GM18909 (cell line): ENCODE measurements at regions not wholly inside any gene's neighbourhood (a gene's known extent, or its start where the extent isn't known, plus 50 kb on each side); places are given as distances from the start of the nearest gene placed in this dataset.

Experiments used
- ATAC-seq: cut with Tn5 transposase; IDR thresholded peaks from one replicate; pipeline ENCODE4 v1.9.1; 2021; ENCODE audit warnings: mild to moderate bottlenecking; ENCODE audit not compliant: unreplicated experiment, poor library complexity

DNA sequence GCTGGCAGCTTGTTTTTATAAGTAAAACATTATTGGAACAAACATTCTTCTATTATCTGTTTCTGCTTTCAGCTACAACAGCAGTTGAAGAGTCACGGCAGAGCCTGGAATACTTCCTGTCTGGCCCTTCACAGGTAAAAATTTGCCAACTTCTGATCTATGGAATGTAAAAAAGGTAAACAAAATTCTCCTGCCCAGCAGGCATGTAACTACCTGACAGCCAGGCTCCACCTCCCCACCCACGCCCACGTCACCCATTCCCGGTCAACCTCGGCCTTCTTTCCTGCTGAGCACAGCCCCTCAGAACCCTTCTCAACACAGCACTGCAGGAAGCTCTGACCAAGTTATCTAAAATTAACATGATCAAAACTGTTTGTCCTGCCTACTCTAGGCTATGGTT lies 166.0 kb downstream of the DLL1 start:
- ATAC-seq = no peak

DNA sequence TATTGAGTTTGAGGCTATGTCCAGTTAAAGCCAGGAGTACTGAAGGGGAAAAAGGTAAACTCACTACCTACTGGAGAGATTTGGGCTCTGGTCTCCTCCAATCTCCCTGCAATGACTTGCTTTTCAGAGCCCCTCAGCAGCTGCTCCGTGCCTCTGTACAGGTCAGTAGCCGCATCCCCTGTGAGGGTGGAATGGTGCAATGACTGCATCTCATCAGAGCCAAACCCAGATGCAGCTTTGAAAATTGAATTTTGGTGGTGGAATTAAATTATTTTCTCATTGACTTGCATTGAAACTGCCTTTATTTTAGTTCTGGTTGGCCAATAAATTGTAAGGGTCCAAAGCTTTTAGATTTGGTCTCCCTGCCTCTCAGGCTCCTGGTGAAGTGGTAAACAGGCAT lies 166.7 kb downstream of the DLL1 start:
- ATAC-seq = no peak

DNA sequence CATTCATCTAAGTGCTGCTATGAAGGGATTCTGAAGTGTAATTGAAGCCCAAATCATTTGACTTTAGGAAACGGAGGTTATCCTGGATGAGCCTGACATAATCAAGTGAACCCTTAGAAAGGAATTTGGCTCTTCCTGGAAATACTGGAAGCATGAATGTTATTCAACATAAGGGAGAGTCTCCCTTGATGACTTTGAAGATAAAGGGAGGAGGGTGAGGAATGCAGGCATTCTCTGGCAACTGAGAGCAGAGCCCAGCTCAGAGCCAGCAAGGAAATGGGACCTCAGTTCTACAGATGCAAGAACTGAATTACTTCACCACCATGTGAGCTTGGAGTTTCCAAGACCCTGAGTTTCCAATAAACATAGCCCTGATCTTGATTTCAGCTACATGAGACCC lies 168.2 kb downstream of the DLL1 start:
- ATAC-seq = no peak

DNA sequence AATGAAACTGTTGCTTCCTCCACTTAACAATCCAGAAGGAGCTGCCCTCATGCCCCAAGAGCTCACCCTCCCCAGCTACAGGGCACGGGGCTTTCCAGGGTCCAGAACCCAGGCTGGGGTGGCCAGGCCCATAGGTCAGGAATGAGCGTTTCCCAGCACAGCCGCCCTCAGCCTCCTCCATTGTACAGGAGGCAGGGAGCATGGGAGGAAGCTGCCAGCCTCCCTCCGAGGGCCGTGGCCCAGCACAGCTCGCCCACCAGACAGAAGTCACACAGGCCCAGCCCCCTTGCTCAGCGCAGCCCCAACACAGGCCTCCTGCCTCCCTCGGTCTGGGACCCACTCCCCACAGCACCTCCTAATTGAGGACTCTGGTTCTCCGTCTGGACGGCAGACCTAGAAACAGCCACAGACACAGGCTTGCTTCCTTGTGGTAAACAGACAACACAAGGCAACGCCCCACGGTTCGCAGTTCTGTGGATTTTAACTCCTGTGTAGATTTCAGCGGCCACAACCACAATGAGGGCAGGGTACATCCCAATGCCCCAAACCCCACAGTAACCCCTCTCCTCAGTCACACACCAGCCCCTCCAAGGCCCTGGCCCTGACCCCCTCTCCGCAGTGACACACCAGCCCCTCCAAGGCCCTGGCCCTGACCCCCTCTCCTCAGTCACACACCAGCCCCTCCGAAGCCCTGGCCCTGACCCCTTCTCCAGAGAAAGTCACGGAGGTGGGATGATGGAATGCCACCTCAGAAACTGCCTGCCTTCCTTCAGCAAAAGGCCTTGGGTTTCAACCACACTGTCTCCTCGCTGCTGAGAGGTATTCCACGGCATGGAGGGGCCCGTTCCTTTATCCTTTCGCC lies 173.5 kb downstream of the DLL1 start:
- no peak for ATAC-seq

DNA sequence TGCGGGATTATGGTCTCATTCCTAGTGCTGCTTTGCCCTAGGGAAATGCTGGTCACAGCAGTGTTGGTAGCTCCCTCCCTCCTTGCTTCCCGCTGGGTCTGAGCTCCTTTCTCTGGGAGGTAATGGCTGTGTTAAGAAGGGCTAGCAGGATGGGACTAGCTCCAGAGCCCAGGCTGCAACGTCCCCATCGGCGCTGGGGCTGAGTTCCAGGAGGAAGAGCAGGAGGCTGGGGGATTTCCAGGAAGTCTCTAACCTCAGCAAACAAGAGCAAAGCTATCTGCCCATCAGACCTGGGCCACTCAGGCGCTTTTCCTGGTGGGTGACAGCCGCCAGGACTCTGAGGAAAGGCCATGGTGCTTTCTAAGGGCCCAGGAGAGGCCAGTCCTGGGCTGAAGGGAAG lies 174.2 kb downstream of the DLL1 start:
- no peak for ATAC-seq

DNA sequence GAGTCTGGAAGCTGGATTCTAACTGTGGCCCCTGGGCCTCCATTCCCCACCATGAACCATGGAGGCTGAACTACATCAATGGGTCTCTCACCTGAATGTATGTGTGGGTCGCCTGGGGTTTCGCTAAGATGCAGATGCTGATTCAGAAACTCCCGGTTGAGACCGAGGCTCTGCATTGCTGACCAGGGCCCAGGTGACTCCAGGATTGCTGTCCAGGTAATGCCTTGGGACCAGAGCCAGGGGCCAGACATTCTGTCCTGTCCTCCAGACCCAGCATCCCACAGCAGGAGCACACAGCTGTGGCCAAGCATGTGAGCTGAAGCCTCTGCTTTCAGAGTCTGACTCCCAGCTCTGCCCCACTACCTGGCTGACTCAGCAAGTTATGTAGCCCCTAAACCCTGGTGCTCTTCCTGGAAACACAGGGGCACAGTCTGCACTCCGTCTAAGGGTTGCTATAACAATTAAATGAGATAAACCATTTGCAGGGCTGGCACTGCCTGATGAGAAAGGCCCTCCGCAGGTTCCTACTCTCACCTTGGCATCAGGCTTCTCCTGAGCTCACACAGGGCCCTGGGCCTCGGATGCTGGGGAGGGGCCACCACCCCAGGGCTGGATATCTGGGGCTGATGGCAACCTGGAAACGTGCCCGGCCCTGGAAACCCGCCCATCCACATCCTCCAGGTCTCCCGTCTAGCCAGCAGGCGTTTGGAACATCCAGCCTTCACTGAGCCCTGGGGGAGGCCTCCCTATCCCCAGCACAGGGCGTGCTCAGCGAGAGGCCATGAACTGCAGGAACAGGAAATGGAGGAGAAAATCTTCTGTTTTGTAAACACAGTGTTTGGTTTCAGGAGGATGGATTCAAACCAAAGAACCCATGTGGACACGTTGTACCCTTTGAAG lies 175.7 kb downstream of the DLL1 start:
- ATAC-seq = no peak

DNA sequence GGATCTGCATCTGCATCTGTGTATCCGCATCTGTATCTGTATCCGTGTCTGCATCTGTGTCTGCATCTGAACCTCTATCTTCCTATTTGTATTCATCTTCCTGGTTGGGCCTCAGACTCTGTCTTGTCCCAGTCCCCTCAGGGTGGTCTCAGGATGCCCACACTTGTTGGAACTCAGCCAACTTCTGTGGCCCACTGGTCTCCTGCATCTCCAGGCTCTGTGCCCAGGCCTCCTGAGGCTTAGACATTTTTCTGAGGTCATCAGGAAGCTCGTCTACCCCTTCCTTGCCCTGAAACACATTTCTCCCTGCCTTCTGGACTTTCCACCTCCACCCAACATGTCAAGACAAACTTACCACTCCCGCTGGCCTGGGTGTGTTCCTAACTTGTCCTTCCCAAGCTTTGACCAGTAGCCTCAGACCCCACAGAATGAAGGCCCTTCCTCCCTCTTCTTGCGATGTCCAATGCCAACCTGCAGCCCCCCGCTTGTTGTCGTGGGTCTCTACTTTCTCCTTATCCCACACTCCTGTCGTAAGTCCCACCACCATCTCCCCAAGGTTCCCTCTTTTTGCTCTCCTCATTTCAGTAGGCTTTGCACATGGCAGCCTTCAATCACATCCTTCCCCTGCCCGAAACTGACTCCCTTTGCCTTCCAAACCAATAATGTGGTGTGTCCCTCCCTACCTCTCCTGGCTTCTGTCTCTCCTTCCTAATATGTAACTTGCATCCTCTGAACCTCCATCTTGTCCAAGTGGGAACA lies 176.5 kb downstream of the DLL1 start:
- ATAC-seq = no peak

DNA sequence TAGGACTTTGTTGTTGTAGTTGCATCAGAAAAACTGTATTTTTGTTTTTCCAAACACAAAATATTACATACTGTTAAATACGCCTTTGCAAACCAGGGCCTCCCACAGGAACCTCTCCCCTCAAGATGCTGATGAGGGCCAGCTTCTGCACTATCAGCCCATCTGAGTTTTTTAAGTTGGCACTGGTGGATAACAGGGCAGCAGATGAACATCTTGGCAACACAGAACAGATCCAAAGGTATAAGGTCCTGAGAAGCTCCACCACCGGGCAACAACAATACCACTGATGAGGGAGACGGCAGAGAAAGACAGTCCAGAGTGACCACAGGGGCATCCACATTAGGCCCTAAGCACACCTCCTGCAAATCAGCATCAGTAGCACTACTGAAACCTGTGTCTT lies 177.7 kb downstream of the DLL1 start:
- no peak for ATAC-seq

DNA sequence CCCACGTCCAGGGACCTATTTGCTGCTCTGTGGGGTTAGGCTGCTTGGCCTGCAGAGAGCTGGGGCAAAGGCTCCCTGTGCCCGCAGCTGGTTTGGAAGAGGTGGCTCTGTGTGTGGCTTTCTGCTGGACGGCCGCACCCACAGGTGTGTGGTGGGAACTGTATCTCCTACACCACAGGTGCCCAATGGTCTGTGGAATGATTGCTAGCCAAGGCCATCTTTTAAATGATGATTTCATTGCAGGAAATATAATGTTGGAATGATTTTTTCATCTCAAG lies 178.4 kb downstream of the DLL1 start:
- no peak for ATAC-seq

DNA sequence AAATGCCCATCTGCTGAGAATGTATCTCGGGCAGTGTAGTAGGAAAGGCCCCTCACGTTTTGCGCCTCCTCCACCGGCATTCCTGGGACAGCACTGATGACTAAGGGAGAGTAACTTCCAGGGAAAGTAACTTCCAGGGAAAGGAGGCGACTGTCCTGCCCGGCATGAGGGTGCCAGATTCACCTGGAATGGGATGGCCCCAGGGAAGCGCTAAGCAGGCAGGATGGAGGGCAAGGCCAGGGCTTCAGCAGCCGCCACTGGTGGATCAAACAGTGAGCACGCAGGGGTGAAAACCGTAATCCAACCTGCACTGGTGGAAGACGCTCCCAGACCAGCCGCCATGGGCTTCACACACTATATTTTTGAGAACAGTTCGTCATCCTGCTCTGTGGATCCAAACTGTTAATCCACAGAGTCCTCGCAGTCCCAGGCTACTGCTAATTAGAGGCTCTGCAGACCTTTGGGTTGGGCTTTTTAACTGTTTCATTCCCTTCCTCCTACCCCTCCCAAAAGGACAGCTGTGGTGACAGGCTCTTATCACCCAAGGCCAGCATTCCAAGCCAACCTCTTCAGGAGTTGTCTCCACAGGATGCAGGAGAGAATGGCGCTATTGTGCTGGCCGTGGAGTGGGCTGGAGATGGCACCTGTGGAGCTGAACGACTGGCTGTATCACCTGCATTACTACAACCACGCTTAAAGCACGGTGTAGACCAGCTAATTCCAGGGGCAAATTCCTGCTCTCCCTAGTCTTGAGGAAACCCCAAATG lies 178.9 kb downstream of the DLL1 start:
- no peak for ATAC-seq

DNA sequence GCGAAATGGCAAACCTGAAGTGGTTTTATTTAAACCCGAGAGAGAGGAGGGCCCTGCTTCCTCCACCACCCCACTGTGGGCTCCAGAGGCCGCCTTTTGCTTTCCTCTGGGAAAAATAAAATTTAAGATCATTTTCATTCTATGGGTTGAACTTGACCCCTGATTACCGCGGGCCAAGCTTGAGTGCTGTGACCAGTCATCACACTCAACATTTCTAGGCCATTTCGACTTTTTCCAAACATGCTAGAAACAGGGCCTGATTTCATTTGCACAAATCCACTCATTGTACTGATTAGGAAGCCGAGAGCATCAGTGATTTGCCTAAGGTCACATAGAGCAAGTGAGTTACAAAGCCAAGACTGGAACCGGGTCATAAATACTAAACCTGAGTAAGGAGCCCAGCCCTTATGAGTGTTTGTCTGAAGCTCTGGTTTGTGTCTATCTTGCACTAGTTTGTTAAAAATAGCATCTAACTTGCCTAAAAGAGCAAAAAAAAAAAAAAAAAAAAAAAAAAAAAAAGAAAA lies 179.7 kb downstream of the DLL1 start:
- no peak for ATAC-seq

DNA sequence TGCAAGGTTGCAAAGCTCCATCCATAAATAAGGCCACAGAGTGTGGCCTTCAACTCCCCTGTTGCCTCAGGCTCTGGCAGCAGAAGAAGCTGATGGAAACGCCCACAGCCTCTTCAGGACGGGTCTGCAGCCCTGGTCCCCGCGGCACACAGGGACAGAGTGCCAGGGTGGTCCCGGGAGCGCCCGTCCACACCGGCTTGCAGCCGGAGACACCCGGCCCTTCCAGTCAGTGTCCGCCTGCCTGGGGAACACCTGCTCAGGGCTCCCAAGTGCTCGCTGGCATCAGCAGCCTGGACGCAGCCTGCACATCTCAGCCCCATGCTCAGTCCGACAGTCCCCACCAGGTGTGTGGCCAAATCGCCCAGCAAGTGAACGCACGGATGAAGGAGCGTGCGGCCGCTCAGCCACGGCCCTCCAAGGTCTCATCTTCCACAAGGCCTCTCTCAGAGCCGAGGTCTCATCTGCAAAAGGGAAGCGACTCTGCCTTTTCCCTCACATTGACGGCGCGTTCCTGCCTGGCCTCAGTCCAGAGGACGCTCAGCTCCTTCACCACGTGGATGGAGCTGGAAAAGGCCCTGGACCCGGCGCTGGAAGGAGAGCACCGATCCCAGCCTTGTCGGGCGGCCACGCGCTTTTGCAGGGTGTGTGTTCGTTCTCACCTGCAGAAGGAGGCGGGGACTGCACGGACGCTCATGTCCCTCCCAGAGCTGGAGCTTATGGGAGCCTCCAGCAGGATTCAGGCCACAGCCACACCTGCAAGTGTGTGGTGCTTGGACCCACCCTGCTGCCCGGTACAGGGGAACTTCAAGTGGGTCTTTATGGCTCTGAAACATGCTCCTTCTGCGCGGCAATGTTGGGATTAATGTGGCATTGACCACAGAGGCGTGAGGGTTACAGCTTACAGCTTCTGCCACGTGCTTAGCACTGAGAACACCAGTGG lies 180.4 kb downstream of the DLL1 start:
- no peak for ATAC-seq

DNA sequence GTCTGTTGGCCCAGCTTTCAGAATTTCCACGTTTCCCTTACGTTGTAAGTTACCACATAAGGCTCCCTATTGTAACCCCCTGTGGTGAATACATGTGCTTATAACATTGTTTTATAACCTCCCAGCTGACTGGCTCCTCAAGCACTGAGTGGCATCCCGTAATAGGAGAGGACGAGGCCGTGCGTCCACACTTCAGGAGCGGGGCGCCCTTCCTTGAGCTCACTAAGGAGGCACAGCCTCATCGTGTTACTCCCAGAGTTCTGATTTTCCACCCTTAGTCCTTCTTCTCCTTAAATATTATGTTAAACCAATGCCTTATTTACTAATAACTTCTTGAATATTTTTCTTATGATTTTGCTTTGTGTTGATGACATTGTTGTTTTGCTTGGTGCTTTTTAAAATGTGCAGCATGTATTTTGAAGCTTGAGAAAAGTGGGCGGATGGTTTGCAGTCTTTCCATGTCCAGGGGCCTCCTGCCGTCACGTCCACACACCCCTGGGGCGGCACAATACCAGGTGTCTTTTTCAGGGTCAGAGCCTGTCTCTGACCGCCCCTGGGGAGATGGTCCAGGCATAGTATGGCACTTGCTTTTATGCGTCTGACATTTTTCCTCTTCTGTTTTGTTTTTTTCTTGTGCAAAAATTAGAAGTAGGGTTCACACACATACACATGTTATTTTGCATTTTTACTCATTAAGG lies 181.8 kb downstream of the DLL1 start:
- ATAC-seq = no peak

DNA sequence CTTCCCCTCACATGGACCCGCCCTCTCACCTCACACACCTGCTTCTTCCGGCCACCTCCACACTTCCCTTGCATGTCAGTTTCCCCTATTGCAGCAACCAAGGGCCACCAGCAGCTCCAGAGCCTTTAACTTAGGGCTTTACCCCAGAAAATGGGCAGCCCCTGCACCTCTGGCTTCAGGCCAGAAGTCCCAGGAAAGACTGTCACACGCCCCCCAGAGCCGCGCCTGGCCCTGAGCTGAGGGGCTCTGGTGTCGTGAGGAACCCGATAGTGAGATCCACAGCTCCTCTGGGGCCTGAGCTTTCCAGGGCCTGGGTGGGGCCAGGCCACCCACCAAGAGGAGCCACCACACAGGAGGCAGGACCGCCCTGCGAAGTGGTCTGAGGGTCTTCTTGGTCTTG lies 182.4 kb downstream of the DLL1 start:
- ATAC-seq = no peak

DNA sequence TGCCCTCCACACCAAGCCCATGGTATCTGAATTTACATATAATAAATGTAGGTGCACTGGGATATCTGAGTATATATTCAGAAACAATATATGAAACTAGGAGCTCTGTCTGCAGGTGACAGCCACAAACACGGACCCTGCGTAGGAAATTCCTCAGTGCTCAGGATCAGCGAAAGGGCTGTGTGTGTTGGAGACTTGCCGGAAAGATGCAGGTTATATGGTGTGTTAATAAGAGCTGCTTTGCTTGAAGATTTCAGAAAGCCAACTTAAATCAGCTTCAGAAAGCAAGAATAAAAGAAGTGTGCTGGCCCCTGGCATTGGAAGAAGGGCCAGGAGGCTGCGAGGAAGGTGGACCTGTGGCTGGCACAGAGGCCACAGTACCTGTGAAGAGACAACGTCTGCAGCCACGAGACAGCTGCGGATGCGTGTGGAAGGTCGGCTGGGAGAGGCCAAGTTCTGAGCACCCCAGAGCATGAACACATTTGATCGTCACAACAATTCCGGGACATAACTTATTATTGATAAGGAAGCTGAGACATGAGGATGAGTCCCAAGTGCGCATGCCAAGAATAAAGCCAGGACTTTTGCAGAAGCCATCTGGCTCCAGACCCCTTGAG lies 183.2 kb downstream of the DLL1 start:
- no peak for ATAC-seq

DNA sequence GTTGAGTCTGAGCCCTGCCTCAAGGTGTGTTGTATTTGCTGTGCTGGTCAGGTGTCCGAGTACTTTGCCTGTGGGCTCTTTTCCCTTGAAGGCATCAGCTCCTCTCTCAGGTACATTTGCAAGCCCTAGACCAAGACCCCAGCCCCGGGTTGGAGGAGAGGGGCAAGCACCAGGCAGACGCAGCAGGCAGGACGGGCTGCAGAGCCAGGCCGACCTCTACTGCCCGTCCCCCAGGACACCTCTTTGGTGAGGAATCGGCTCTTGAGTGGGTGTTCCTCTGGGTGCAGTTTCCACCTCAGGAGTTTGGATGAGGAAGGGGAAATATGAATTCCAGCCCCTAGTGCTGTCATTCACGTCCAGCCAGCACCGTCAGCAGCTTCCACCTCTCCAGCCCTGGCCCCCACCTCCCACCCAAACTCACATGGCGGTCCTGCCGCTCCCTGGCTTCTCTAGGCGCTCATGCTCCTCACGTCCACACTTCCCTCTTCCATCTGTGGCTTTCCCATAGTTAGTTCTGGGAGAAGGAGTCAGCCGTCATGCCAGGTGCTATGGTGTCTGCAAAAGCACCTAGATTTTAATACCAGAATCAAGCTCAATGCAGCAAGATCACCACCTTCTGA lies 183.9 kb downstream of the DLL1 start:
- ATAC-seq = no peak
